Brain microvascular endothelial cell (primary cell): ENCODE measurements at regions not wholly inside any gene's neighbourhood (a gene's known extent, or its start where the extent isn't known, plus 50 kb on each side); places are given as distances from the start of the nearest gene placed in this dataset.

Source experiments
- DNase-seq: peaks from one replicate; pipeline ENCODE4 v3.0.0-alpha.2; 2020
- H3K27ac ChIP-seq: fragments of 250-450 bp; sonication (Bioruptor Pico); 2 replicates; pipeline ENCODE4 v1.5.1; 2020; ENCODE audit warnings: mild to moderate bottlenecking, moderate library complexity
- H3K27me3 ChIP-seq: fragments of 250-450 bp; sonication (Bioruptor Pico); replicated peaks from 2 replicates; pipeline ENCODE4 v1.5.1; 2020; ENCODE audit warnings: mild to moderate bottlenecking
- H3K36me3 ChIP-seq: fragments of 250-450 bp; sonication (Bioruptor Pico); replicated peaks from 2 replicates; pipeline ENCODE4 v1.5.1; 2020; ENCODE audit warnings: mild to moderate bottlenecking
- H3K4me3 ChIP-seq: 2 replicates; pipeline ENCODE4 v1.5.1; 2011; ENCODE audit warnings: low read depth, mild to moderate bottlenecking, control low read depth, low read length, moderate library complexity
- CTCF ChIP-seq: IDR thresholded peaks from 2 replicates; pipeline ENCODE4 v1.5.1; 2011; ENCODE audit warnings: low read depth, mild to moderate bottlenecking, moderate library complexity, low read length, control low read depth, inconsistent platforms; ENCODE audit errors: missing control alignments
- in situ Hi-C: cut with HindIII; loops from 2 replicates; pipeline ENCODE4 v1.10.0; 2017; ENCODE audit warnings: low sequenced_read_pairs, low pct_ligation_motif_present

- no peak overlapping the region for H3K4me3 ChIP-seq
- DNase-seq: no peak
Measured at GRCh38 chr16:86700046-86700945, 121.9 kb downstream of the FOXL1 start.

DNA sequence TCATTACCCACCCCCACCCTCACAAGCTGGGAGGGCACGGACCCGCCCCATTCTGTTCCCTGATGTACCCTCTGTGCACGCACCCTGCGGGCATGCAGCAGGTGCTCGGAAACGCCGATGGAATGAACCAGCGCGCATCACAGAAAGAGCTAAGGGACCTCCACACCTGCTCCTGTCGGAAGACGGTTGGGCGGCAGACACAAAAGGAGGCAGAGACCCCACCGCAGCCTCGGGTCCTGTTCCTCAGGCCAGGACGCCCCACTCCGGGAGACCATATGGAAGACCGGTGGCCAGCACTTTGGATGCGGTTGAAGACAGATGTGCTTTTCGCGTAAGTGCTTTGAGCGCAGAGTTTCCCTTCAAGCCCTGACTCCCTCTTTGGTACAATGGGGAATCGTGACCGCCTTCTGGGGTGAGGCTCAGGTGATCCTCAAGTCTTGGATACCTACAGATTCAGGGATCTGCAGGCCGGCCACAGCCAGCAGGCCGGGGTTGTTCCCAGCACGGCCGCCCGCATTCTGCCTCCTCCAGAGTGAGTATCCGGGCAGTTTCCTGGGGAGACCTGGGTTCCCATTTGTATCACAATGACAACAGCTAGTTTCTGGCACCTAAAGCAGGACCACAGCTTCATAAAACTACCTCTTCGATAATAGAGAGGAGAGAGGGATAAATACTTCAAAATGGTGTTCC is 123.1 kb downstream of the FOXL1 start:
- Histone ChIP-seq H3K4me3 (no peak overlapping the region), H3K27me3 (no peaks in the 10 kb centered on the region), H3K27ac (no peak overlapping the region), H3K36me3 (no peaks in the 10 kb centered on the region)
- DNase-seq: no peak
- in situ Hi-C loops: no loop called here
- TF ChIP-seq CTCF: no peak

More at GRCh38 chr16:86700046-86700945, 121.9 kb downstream of the FOXL1 start:
- H3K27ac ChIP-seq: no peak overlapping the region
- TF ChIP-seq CTCF: no peak
- in situ Hi-C loops: no loop called here
- H3K27me3 ChIP-seq: no peaks in the 10 kb centered on the region
- no peaks in the 10 kb centered on the region for H3K36me3 ChIP-seq

DNA sequence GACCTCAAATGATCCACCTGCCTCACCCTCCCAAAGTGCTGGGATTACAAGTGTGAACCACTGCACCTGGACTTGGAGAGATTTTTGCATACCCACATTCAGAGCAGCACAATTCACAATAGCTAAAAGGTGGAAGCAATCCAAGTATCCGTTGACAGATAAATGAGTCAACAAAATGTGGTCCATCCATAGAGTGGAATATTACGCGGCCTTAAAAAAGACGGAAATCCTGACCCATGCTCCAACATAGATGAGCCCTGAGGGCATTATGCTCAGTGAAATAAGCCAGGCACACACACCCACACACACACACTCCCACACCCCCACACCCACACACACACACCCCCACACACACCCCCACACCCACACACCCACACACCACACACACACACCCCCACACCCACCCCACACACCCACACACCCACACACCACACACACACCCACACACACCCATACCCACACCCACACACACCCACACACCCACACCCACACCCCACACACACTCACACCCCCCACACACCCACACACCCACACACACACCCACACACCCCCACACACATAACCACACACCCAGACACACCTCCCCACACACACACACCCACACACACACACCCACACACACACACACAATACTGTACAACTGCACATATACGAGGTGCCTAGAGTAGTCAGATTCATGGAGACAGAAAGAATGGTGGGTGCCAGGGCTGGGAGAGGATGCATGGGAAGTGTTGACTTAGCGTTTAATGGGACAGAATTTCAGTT is 124.7 kb downstream of the FOXL1 start:
- in situ Hi-C loops: no loop called here
- DNase-seq: no peak

DNA sequence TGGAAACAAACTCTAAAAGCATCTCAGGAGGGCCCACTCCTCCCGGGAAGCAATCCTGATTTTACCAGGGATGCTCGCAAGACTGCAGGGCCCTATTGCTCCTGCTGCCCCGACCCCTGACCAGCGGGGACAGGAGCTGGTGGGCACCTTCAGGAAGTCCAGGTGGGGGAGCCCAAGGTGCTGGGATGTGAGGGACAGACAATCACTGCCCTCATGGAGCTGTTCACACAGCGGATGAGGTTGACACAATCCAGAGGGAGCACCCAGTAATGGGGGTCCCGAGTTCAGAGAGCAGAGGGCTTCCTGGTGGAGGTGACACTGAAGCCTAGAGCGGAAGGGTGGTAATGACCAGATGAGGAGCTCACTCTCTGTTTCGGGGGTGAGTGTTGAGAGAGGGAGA is 126.2 kb downstream of the FOXL1 start:
- no peak for TF ChIP-seq CTCF
- Histone ChIP-seq H3K4me3 (no peak overlapping the region), H3K27ac (no peak overlapping the region), H3K36me3 (no peaks in the 10 kb centered on the region), H3K27me3 (no peaks in the 10 kb centered on the region)
- DNase-seq: no peak
- in situ Hi-C loops: no loop called here

More for the DNA sequence above, 124.7 kb downstream of the FOXL1 start:
- TF ChIP-seq CTCF: no peak
- Histone ChIP-seq H3K4me3 (no peak overlapping the region), H3K27me3 (no peaks in the 10 kb centered on the region), H3K27ac (no peak overlapping the region), H3K36me3 (no peaks in the 10 kb centered on the region)

- in situ Hi-C loops: no loop called here
- DNase-seq: no peak
- H3K36me3 ChIP-seq: no peaks in the 10 kb centered on the region
- no peak for TF ChIP-seq CTCF
- H3K4me3 ChIP-seq: no peak overlapping the region
- H3K27ac ChIP-seq: no peak overlapping the region
- no peaks in the 10 kb centered on the region for H3K27me3 ChIP-seq
Measured at GRCh38 chr16:86706726-86707125, 128.4 kb downstream of the FOXL1 start.
